Esophagus (tissue), 2 donors: ENCODE measurements at regions not wholly inside any gene's neighbourhood (a gene's known extent, or its start where the extent isn't known, plus 50 kb on each side); places are given as distances from the start of the nearest gene placed in this dataset.

Experiments
- H3K27ac ChIP-seq, 2 donors: one replicate each; pipeline ENCODE4 v1.5.1; 2013; ENCODE audit warnings: low read depth in 2 of 2, mild to moderate bottlenecking in 2 of 2, inconsistent platforms in 1 of 2, low read length in 1 of 2, moderate library complexity in 1 of 2
- H3K27me3 ChIP-seq, 2 donors: one replicate each; pipeline ENCODE4 v1.6.1; 2013; ENCODE audit warnings: low read length in 2 of 2, control low read depth in 1 of 2, mild to moderate bottlenecking in 1 of 2; ENCODE audit not compliant: insufficient read depth in 2 of 2, control insufficient read depth in 1 of 2
- H3K36me3 ChIP-seq, 2 donors: one replicate each; pipeline ENCODE4 v1.6.1; 2013; ENCODE audit warnings: low read length in 1 of 2; ENCODE audit not compliant: control insufficient read depth in 2 of 2, insufficient read depth in 2 of 2
- H3K4me1 ChIP-seq, 2 donors: one replicate each; pipeline ENCODE4 v1.6.1; 2013; ENCODE audit warnings: low read length in 1 of 2; ENCODE audit not compliant: control insufficient read depth in 2 of 2, insufficient read depth in 2 of 2
- H3K4me3 ChIP-seq, 2 donors: one replicate each; pipeline ENCODE4 v1.5.1; 2013; ENCODE audit warnings: low read length in 2 of 2, mild to moderate bottlenecking in 2 of 2, low read depth in 1 of 2, moderate library complexity in 1 of 2
- H3K9me3 ChIP-seq, 2 donors: one replicate each; pipeline ENCODE4 v1.6.1; 2013; ENCODE audit warnings: mild to moderate bottlenecking in 2 of 2, low read depth in 1 of 2, low read length in 1 of 2, moderate library complexity in 1 of 2; ENCODE audit not compliant: control insufficient read depth in 2 of 2, insufficient read depth in 1 of 2
- WGBS, 2 donors: extraction: QIAGEN DNeasy Blood & Tissue Kit; methylation state at CpG; one replicate each; pipeline ENCODE4 v1.1.7; 2013; 5-methylcytosine and 5-hydroxymethylcytosine counted together
- donor health status: healthy with polysubstance abuse.
- donor health status: Bipolar disorder and iron deficiency.

- Histone ChIP-seq H3K4me1 (no peaks in the 10 kb centered on the region), H3K4me3 (no peak overlapping the region), H3K9me3 (no peaks in the 10 kb centered on the region), H3K27me3 (no peaks in the 10 kb centered on the region), H3K27ac (no peak overlapping the region), H3K36me3 (no peaks in the 10 kb centered on the region)
- WGBS, 2 donors, result 96 to 97% methylated on average over 5 of the region's 5 CpGs
Observed at GRCh38 chr12:39188689-39189088, 254.2 kb downstream of the KIF21A start.

- Histone ChIP-seq H3K4me3 (no peak overlapping the region), H3K36me3 (no peaks in the 10 kb centered on the region), H3K4me1 (no peaks in the 10 kb centered on the region), H3K9me3 (no peaks in the 10 kb centered on the region), H3K27me3 (no peaks in the 10 kb centered on the region), H3K27ac (no peak overlapping the region)
- WGBS, 2 donors, result 87 to 93% methylated on average over 11 of the region's 11 CpGs
Observed at GRCh38 chr12:39186744-39187143, 256.2 kb downstream of the KIF21A start.

GRCh38 chr12:39178837-39179236, 264.1 kb downstream of the KIF21A start:
- no peak overlapping the region for H3K4me3 ChIP-seq
- WGBS, 2 donors, result 74% methylated on average over 1 of the region's 1 CpG
- H3K4me1 ChIP-seq, result no peaks in the 10 kb centered on the region
- no peak overlapping the region for H3K27ac ChIP-seq
- H3K36me3 ChIP-seq, result no peaks in the 10 kb centered on the region
- H3K27me3 ChIP-seq, result no peaks in the 10 kb centered on the region
- H3K9me3 ChIP-seq, result peaks cover 0 to 3% of the 10 kb centered on the region in 2 donors

- H3K9me3 ChIP-seq, result peaks cover 0 to 3% of the 10 kb centered on the region in 2 donors
- H3K27me3 ChIP-seq, result no peaks in the 10 kb centered on the region
- H3K36me3 ChIP-seq, result no peaks in the 10 kb centered on the region
- H3K27ac ChIP-seq, result no peak overlapping the region
- no peaks in the 10 kb centered on the region for H3K4me1 ChIP-seq
- no peak overlapping the region for H3K4me3 ChIP-seq
Observed at GRCh38 chr12:39176356-39176755, 266.6 kb downstream of the KIF21A start.

GRCh38 chr12:39173726-39174125, 268.3 kb upstream of the CPNE8 start:
- 33 to 42% methylated on average over 2 of the region's 2 CpGs for WGBS, 2 donors
- Histone ChIP-seq H3K4me1 (no peaks in the 10 kb centered on the region), H3K9me3 (peaks cover 0 to 3% of the 10 kb centered on the region in 2 donors)

GRCh38 chr12:39165338-39165737, 259.9 kb upstream of the CPNE8 start:
- H3K27me3 ChIP-seq, result no peaks in the 10 kb centered on the region
- H3K27ac ChIP-seq, result no peak overlapping the region
- no peaks in the 10 kb centered on the region for H3K4me1 ChIP-seq
- H3K4me3 ChIP-seq, result no peak overlapping the region
- no peaks in the 10 kb centered on the region for H3K36me3 ChIP-seq
- no peaks in the 10 kb centered on the region for H3K9me3 ChIP-seq

More at GRCh38 chr12:39173726-39174125, 268.3 kb upstream of the CPNE8 start:
- Histone ChIP-seq H3K27ac (no peak overlapping the region), H3K36me3 (no peaks in the 10 kb centered on the region), H3K4me3 (no peak overlapping the region), H3K27me3 (no peaks in the 10 kb centered on the region)

- no peaks in the 10 kb centered on the region for H3K9me3 ChIP-seq
- no peaks in the 10 kb centered on the region for H3K36me3 ChIP-seq
- H3K27ac ChIP-seq, result no peak overlapping the region
- H3K4me3 ChIP-seq, result no peak overlapping the region
- 48 to 56% methylated on average over 4 of the region's 4 CpGs for WGBS, 2 donors
- H3K4me1 ChIP-seq, result no peaks in the 10 kb centered on the region
- no peaks in the 10 kb centered on the region for H3K27me3 ChIP-seq
Observed at GRCh38 chr12:39161465-39162085, 256.2 kb upstream of the CPNE8 start.

- no peak overlapping the region for H3K27ac ChIP-seq
- H3K9me3 ChIP-seq, result peaks cover 0 to 2% of the 10 kb centered on the region in 2 donors
- no peaks in the 10 kb centered on the region for H3K4me1 ChIP-seq
- H3K36me3 ChIP-seq, result no peaks in the 10 kb centered on the region
- WGBS, 2 donors, result 65 to 68% methylated on average over 5 of the region's 5 CpGs
- H3K27me3 ChIP-seq, result no peaks in the 10 kb centered on the region
- H3K4me3 ChIP-seq, result no peak overlapping the region
Observed at GRCh38 chr12:39157696-39158342, 252.4 kb upstream of the CPNE8 start.

GRCh38 chr12:39145175-39145999, 240.0 kb upstream of the CPNE8 start:
- Histone ChIP-seq H3K4me3 (peak overlapping the region; percentile 37 to 63), H3K27ac (no peak overlapping the region), H3K36me3 (no peaks in the 10 kb centered on the region), H3K27me3 (no peaks in the 10 kb centered on the region), H3K4me1 (peaks cover 0 to 6% of the 10 kb centered on the region in 2 donors), H3K9me3 (peaks cover 0 to 8% of the 10 kb centered on the region in 2 donors)
- WGBS, 2 donors, result 6 to 9% methylated on average over 70 of the region's 70 CpGs
